ENCODE measurements at regions not wholly inside any gene's neighbourhood (a gene's known extent, or its start where the extent isn't known, plus 50 kb on each side); places are given as distances from the start of the nearest gene placed in this dataset.

DNA sequence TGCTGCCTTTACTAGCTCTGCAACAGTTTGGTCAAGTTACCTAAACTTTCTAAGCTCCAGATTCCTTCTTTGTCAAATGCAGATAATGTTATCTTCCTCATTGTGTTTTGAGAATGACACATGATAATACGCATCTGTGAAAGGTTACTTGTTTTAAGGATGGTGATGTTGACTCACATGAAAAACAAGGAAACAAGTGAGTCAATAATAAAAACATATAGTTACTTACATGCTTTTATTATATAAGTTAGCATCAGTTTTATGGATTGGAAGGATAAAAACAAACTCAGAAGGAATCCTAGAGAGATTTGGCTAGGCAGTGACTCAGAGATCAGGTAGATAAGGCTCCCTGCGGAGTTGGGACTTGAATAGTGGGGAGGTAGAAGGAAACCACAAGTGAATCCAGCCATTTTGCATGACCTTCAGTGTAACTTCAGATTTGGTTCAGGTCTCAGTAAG, 144.6 kb downstream of the LMO4 start (continued):
- TF ChIP-seq NFXL1 (IDR thresholded peaks at IDR 0.05; ENCODE audit: borderline replicate concordance) = no peak

DNA sequence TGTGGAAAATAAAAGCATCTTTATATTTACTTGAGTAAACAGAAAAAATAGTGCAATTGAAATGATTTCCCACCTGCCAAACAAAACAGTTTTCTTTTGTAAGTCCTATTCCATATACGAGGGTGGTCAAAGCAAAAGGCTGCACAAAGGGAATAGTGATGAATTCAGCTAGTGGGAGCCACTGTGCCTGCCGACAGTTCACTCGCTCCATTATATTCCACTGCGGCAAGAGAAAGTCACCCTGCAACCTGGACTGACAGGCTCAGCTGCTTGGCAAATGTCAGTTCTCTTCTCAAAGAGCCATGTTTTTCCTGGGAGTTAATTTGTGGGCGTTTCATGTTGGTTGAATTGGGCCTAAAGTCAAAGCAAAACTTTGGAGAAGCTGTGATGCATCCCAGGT, 145.4 kb downstream of the LMO4 start:
- DNase-seq (ENCODE audit: low read depth, low spot score) = no peak
- no peak for ATAC-seq
- Histone ChIP-seq H3K36me3 (ENCODE audit: control insufficient read depth in 2 of 2, insufficient read depth in 2 of 2, low read length in 1 of 2) (no peaks in the 10 kb centered on the region), H3K27ac (ENCODE audit: control insufficient read depth, insufficient read depth) (no peak overlapping the region), H3K4me2 (ENCODE audit: control insufficient read depth, insufficient read depth) (no peak overlapping the region), H4K20me1 (ENCODE audit: control insufficient read depth, insufficient read depth) (no peaks in the 10 kb centered on the region), H3K9me3 (replicated peaks; ENCODE audit: control insufficient read depth, insufficient read depth, low read length) (no peaks in the 10 kb centered on the region), H3K9ac (ENCODE audit: control insufficient read depth, insufficient read depth, low read length) (no peak overlapping the region), H3K79me2 (ENCODE audit: control insufficient read depth, insufficient read depth, low read length) (no peaks in the 10 kb centered on the region), H3K27me3 (replicated peaks in 1 of 2; ENCODE audit: control insufficient read depth in 2 of 2, insufficient read depth in 2 of 2, low read length in 1 of 2) (no peaks in the 10 kb centered on the region), H2AFZ (ENCODE audit: control insufficient read depth, low read depth, low read length) (no peak overlapping the region), H3K4me3 (no peak overlapping the region), H3K4me1 (ENCODE audit: control insufficient read depth, insufficient read depth, low read length) (no peaks in the 10 kb centered on the region)
- POLR2A ChIA-PET = no interaction called here
- WGBS (ENCODE audit: insufficient coverage, insufficient replicate concordance, low lambda C conversion rate, missing lambda C conversion rate) = 70% methylated on average over 5 of the region's 5 CpGs
- RAD21 ChIA-PET (ENCODE audit: unreplicated experiment) = no interaction called here
- SMC1A ChIA-PET (ENCODE audit: uncharacterized antibody, unreplicated experiment) = no interaction called here
- TF ChIP-seq, protein P1, sequence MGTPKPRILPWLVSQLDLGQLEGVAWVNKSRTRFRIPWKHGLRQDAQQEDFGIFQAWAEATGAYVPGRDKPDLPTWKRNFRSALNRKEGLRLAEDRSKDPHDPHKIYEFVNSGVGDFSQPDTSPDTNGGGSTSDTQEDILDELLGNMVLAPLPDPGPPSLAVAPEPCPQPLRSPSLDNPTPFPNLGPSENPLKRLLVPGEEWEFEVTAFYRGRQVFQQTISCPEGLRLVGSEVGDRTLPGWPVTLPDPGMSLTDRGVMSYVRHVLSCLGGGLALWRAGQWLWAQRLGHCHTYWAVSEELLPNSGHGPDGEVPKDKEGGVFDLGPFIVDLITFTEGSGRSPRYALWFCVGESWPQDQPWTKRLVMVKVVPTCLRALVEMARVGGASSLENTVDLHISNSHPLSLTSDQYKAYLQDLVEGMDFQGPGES (IDR thresholded peaks at IDR 0.05) = no peak
- TF ChIP-seq BCL11A (IDR thresholded peaks at IDR 0.05; ENCODE audit: low read depth, low read length) (no peak), RELA (IDR thresholded peaks at IDR 0.05; ENCODE audit: borderline replicate concordance, partially characterized antibody) (no peak), SUZ12 (IDR thresholded peaks at IDR 0.05; ENCODE audit: unreplicated experiment) (no peak), EED (IDR thresholded peaks at IDR 0.05; ENCODE audit: low read depth) (no peak), NFXL1 (IDR thresholded peaks at IDR 0.05; ENCODE audit: borderline replicate concordance) (no peak), SPI1 (IDR thresholded peaks at IDR 0.05; ENCODE audit: borderline replicate concordance, insufficient read depth, low read depth, low read length) (no peak), RAD51 (IDR thresholded peaks at IDR 0.05) (no peak), ZNF217 (IDR thresholded peaks at IDR 0.05) (no peak), CHD4 (IDR thresholded peaks at IDR 0.05) (no peak), ZNF274 (IDR thresholded peaks at IDR 0.05; ENCODE audit: insufficient read depth, insufficient read length) (no peak), RFX5 (IDR thresholded peaks at IDR 0.05; ENCODE audit: low read depth, low read length) (no peak)
- TF ChIP-seq, protein P2, sequence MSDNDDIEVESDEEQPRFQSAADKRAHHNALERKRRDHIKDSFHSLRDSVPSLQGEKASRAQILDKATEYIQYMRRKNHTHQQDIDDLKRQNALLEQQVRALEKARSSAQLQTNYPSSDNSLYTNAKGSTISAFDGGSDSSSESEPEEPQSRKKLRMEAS (IDR thresholded peaks at IDR 0.05; ENCODE audit: low read depth, low read length) = no peak
- TF ChIP-seq, protein P3, sequence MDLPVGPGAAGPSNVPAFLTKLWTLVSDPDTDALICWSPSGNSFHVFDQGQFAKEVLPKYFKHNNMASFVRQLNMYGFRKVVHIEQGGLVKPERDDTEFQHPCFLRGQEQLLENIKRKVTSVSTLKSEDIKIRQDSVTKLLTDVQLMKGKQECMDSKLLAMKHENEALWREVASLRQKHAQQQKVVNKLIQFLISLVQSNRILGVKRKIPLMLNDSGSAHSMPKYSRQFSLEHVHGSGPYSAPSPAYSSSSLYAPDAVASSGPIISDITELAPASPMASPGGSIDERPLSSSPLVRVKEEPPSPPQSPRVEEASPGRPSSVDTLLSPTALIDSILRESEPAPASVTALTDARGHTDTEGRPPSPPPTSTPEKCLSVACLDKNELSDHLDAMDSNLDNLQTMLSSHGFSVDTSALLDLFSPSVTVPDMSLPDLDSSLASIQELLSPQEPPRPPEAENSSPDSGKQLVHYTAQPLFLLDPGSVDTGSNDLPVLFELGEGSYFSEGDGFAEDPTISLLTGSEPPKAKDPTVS (IDR thresholded peaks at IDR 0.05; ENCODE audit: low read depth, low read length) = no peak
- in situ Hi-C loops (cut with MboI) = no loop called here
- CTCF ChIA-PET = interaction anchor here (1.5 kb wide), 1 partner anchor 8 kb away, joined by 3 read pairs; no protein-coding TSS in a partner anchor
- no peak for FAIRE-seq
- intact Hi-C loops (cut with micrococcal nuclease; ENCODE audit: unreplicated experiment) = no loop called here
- BruUV-seq (replicated peaks) = no TSS peak

Measured in GM12878 (cell line).